HCT116 (cell line): ENCODE measurements at regions not wholly inside any gene's neighbourhood (a gene's known extent, or its start where the extent isn't known, plus 50 kb on each side); places are given as distances from the start of the nearest gene placed in this dataset.

Experiments used
- ATAC-seq: fragments of 200-7000 bp; cut with Tn5 transposase; 2 replicates; pipeline ENCODE4 v1.9.1; 2020; ENCODE audit warnings: mild to moderate bottlenecking, moderate library complexity
- BruUV-seq: library from RNA; stranded (reverse); fragments of 400-500 nt; replicated peaks from 2 replicates; lab custom pipeline; 2021; lab: Mats Ljungman, UMichigan
- CTCF ChIA-PET: fragments of 300-600 bp; sonication (Branson Sonifier 250); formaldehyde crosslinking; loops from one replicate; lab custom pipeline; 2021; ENCODE audit warnings: antibody characterized with exemption; lab: Charles Lee
- POLR2A ChIA-PET: fragments of 300-600, 350-600 bp; sonication (Branson Sonifier 250); formaldehyde crosslinking; loops from one replicate; lab custom pipeline; 2021; ENCODE audit warnings: antibody characterized with exemption; lab: Charles Lee
- RAD21 ChIA-PET, 2 experiments: fragments of 300-600 bp; sonication (Branson Sonifier 250); formaldehyde crosslinking; loops; one replicate each; lab custom pipeline; 2023; ENCODE audit warnings: low total read pairs in 2 of 2; ENCODE audit not compliant: uncharacterized antibody in 2 of 2, unreplicated experiment in 2 of 2, low non-redundant PET in 1 of 2; lab: Charles Lee
- DNase-seq: peaks from one replicate; pipeline ENCODE4 v3.0.0-alpha.2; 2010; ENCODE audit warnings: low read depth, low spot score
- H2AFZ ChIP-seq: fragments of 200-600 bp; shearing (Covaris generic), sonication (generic); 2 replicates; pipeline ENCODE4 v1.6.1; 2017; ENCODE audit warnings: low read depth, mixed run types, mixed read lengths, antibody characterized with exemption, low read length; ENCODE audit not compliant: poor library complexity, severe bottlenecking
- H3K27ac ChIP-seq: 2 replicates; pipeline ENCODE4 v1.5.1; 2012; ENCODE audit warnings: low read depth, low read length
- H3K27me3 ChIP-seq: fragments of 200-600 bp; sonication (generic); 2 replicates; pipeline ENCODE4 v1.6.1; 2016; ENCODE audit warnings: mixed run types, low read length, mixed read lengths; ENCODE audit not compliant: insufficient read depth
- H3K36me3 ChIP-seq, 2 experiments: fragments of 200-500 bp in 1 of 2; fragments of 200-600 bp in 1 of 2; sonication (Bioruptor generic) in 1 of 2; sonication (generic) in 1 of 2; 2 replicates each; pipeline versions ENCODE4 v1.5.1 to v1.6.1; 2014 to 2016; ENCODE audit warnings: low read length in 2 of 2, inconsistent platforms in 1 of 2, mixed read lengths in 1 of 2, mixed run types in 1 of 2; ENCODE audit not compliant: insufficient read depth in 2 of 2, control insufficient read depth in 1 of 2
- H3K4me1 ChIP-seq, 2 experiments: fragments of 200-600 bp in 1 of 2; sonication (generic) in 1 of 2; 2 replicates each; pipeline versions ENCODE4 v1.5.1 to v1.6.1; 2012 to 2017; ENCODE audit warnings: low read length in 2 of 2, inconsistent platforms in 1 of 2, mild to moderate bottlenecking in 1 of 2, mixed read lengths in 1 of 2, mixed run types in 1 of 2, moderate library complexity in 1 of 2; ENCODE audit not compliant: insufficient read depth in 2 of 2, control insufficient read depth in 1 of 2
- H3K4me2 ChIP-seq: fragments of 200-600 bp; sonication (generic); 2 replicates; pipeline ENCODE4 v1.6.1; 2017; ENCODE audit warnings: mixed run types, low read length, mixed read lengths
- H3K4me3 ChIP-seq, 2 experiments: fragments of 200-600 bp in 1 of 2; sonication (generic) in 1 of 2; replicated peaks in 1 of 2; 2 replicates each; pipeline ENCODE4 v1.5.1; 2011 to 2016; ENCODE audit warnings: low read length in 2 of 2, control low read depth in 1 of 2, low read depth in 1 of 2, mild to moderate bottlenecking in 1 of 2, mixed read lengths in 1 of 2, mixed run types in 1 of 2
- H3K79me2 ChIP-seq: fragments of 200-600 bp; sonication (generic); 2 replicates; pipeline ENCODE4 v1.6.1; 2017; ENCODE audit warnings: mild to moderate bottlenecking, mixed run types, low read length, moderate library complexity, mixed read lengths; ENCODE audit not compliant: insufficient read depth
- H3K9ac ChIP-seq: fragments of 200-600 bp; sonication (generic); 2 replicates; pipeline ENCODE4 v1.6.1; 2016; ENCODE audit warnings: low read length, mixed read lengths
- H3K9me2 ChIP-seq: fragments of 200-600 bp; sonication (generic), shearing (Covaris generic); 2 replicates; pipeline ENCODE4 v1.6.1; 2017; ENCODE audit warnings: mixed run types, mild to moderate bottlenecking, moderate library complexity; ENCODE audit not compliant: insufficient read depth
- H3K9me3 ChIP-seq, 2 experiments: fragments of 200-500 bp in 1 of 2; fragments of 200-600 bp in 1 of 2; sonication (Bioruptor generic) in 1 of 2; sonication (generic) in 1 of 2; 2 replicates each; pipeline ENCODE4 v1.6.1; 2014 to 2017; ENCODE audit warnings: low read length in 2 of 2, mixed read lengths in 2 of 2, inconsistent platforms in 1 of 2, low read depth in 1 of 2, mild to moderate bottlenecking in 1 of 2, mixed run types in 1 of 2, moderate library complexity in 1 of 2; ENCODE audit not compliant: control insufficient read depth in 1 of 2, insufficient read depth in 1 of 2
- H4K20me1 ChIP-seq: fragments of 200-600 bp; sonication (generic), shearing (Covaris generic); 2 replicates; pipeline ENCODE4 v1.6.1; 2017; ENCODE audit warnings: mixed run types, mild to moderate bottlenecking, moderate library complexity; ENCODE audit not compliant: insufficient read depth
- EGR1 ChIP-seq: IDR thresholded peaks from 2 replicates; pipeline ENCODE4 v1.6.1; 2012; ENCODE audit warnings: low read depth
- ELF1 ChIP-seq: IDR thresholded peaks from 2 replicates; pipeline ENCODE4 v1.6.1; 2012; ENCODE audit warnings: low read depth, borderline replicate concordance
- EZH2 ChIP-seq: fragments of 200-600 bp; sonication (generic); IDR thresholded peaks from 2 replicates; pipeline ENCODE4 v1.6.1; 2017; ENCODE audit warnings: antibody characterized with exemption, mixed run types
- MAX ChIP-seq: IDR thresholded peaks from 2 replicates; pipeline ENCODE4 v1.6.1; 2012
- POLR2AphosphoS5 ChIP-seq: IDR thresholded peaks from 2 replicates; pipeline ENCODE4 v1.6.1; 2011; ENCODE audit warnings: mild to moderate bottlenecking, low read depth, low read length, moderate library complexity
- SIN3A ChIP-seq: IDR thresholded peaks from 2 replicates; pipeline ENCODE4 v1.6.1; 2012; ENCODE audit warnings: low read depth
- SP1 ChIP-seq: IDR thresholded peaks from 2 replicates; pipeline ENCODE4 v1.6.1; 2012; ENCODE audit warnings: low read depth
- SRF ChIP-seq: IDR thresholded peaks from 2 replicates; pipeline ENCODE4 v1.6.1; 2012; ENCODE audit warnings: low read depth
- YY1 ChIP-seq: IDR thresholded peaks from 2 replicates; pipeline ENCODE4 v1.6.1; 2011; ENCODE audit warnings: low read length, low read depth, moderate library complexity, mild to moderate bottlenecking; ENCODE audit not compliant: insufficient replicate concordance; ENCODE audit errors: extremely low read depth
- ZBTB33 ChIP-seq: IDR thresholded peaks from 2 replicates; pipeline ENCODE4 v1.6.1; 2011; ENCODE audit warnings: mild to moderate bottlenecking, low read length, moderate library complexity; ENCODE audit not compliant: insufficient replicate concordance; ENCODE audit errors: extremely low read depth
- intact Hi-C: fragments of 100-400 bp; cut with micrococcal nuclease; formaldehyde crosslinking; loops from 2 replicates; pipeline ENCODE4 v1.10.0; 2022
- TF ChIP-seq, protein P1 (sequence below): IDR thresholded peaks from 2 replicates; pipeline ENCODE4 v1.6.1; 2012; ENCODE audit warnings: low read depth
- TF ChIP-seq, protein P2 (sequence below), 3 experiments: fragments of 200-600 bp in 1 of 3; sonication (generic) in 1 of 3; IDR thresholded peaks in 2 of 3; conservative IDR thresholded peaks in 1 of 3; 2 replicates each; pipeline ENCODE4 v1.5.1; 2012 to 2017; ENCODE audit warnings: low read depth in 2 of 3, low read length in 2 of 3, antibody characterized with exemption in 1 of 3, borderline replicate concordance in 1 of 3, control low read depth in 1 of 3, mild to moderate bottlenecking in 1 of 3, mixed read lengths in 1 of 3, mixed run types in 1 of 3, moderate library complexity in 1 of 3; ENCODE audit not compliant: insufficient read depth in 1 of 3

GRCh38 chr7:155943251-155943899 lies 131.1 kb upstream of the SHH start:
- no peaks in the 10 kb centered on the region for H4K20me1 ChIP-seq
- RAD21 ChIA-PET: no interaction called here
- no peak for DNase-seq
- no peak overlapping the region for H3K9ac ChIP-seq
- POLR2A ChIA-PET: no interaction called here
- no peaks in the 10 kb centered on the region for H3K9me3 ChIP-seq
- H3K36me3 ChIP-seq: no peaks in the 10 kb centered on the region
- no peak overlapping the region for H3K4me3 ChIP-seq
- H3K4me1 ChIP-seq: peaks cover 3 to 17% of the 10 kb centered on the region in 2 experiments; a peak in 2 of 4 replicates
- no peak overlapping the region for H2AFZ ChIP-seq
- no TSS peak for BruUV-seq
- H3K79me2 ChIP-seq: no peaks in the 10 kb centered on the region
- TF ChIP-seq YY1 (no peak), POLR2AphosphoS5 (no peak), ZBTB33 (no peak), SRF (no peak), SIN3A (no peak), ELF1 (no peak), EGR1 (no peak), MAX (no peak), SP1 (no peak), EZH2 (no peak)
- TF ChIP-seq, protein P1, sequence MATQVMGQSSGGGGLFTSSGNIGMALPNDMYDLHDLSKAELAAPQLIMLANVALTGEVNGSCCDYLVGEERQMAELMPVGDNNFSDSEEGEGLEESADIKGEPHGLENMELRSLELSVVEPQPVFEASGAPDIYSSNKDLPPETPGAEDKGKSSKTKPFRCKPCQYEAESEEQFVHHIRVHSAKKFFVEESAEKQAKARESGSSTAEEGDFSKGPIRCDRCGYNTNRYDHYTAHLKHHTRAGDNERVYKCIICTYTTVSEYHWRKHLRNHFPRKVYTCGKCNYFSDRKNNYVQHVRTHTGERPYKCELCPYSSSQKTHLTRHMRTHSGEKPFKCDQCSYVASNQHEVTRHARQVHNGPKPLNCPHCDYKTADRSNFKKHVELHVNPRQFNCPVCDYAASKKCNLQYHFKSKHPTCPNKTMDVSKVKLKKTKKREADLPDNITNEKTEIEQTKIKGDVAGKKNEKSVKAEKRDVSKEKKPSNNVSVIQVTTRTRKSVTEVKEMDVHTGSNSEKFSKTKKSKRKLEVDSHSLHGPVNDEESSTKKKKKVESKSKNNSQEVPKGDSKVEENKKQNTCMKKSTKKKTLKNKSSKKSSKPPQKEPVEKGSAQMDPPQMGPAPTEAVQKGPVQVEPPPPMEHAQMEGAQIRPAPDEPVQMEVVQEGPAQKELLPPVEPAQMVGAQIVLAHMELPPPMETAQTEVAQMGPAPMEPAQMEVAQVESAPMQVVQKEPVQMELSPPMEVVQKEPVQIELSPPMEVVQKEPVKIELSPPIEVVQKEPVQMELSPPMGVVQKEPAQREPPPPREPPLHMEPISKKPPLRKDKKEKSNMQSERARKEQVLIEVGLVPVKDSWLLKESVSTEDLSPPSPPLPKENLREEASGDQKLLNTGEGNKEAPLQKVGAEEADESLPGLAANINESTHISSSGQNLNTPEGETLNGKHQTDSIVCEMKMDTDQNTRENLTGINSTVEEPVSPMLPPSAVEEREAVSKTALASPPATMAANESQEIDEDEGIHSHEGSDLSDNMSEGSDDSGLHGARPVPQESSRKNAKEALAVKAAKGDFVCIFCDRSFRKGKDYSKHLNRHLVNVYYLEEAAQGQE: no peak
- TF ChIP-seq, protein P2, sequence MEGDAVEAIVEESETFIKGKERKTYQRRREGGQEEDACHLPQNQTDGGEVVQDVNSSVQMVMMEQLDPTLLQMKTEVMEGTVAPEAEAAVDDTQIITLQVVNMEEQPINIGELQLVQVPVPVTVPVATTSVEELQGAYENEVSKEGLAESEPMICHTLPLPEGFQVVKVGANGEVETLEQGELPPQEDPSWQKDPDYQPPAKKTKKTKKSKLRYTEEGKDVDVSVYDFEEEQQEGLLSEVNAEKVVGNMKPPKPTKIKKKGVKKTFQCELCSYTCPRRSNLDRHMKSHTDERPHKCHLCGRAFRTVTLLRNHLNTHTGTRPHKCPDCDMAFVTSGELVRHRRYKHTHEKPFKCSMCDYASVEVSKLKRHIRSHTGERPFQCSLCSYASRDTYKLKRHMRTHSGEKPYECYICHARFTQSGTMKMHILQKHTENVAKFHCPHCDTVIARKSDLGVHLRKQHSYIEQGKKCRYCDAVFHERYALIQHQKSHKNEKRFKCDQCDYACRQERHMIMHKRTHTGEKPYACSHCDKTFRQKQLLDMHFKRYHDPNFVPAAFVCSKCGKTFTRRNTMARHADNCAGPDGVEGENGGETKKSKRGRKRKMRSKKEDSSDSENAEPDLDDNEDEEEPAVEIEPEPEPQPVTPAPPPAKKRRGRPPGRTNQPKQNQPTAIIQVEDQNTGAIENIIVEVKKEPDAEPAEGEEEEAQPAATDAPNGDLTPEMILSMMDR (IDR thresholded peaks at IDR 0.05 in 2 of 3, conservative IDR thresholded peaks at IDR 0.05 in 1 of 3; ENCODE audit: borderline replicate concordance in 1 of 3, insufficient read depth in 1 of 3, low read depth in 2 of 3, low read length in 2 of 3): no peak
- TF ChIP-seq, all 23 proteins: peak for 0
- CTCF ChIA-PET: no interaction called here
- Histone ChIP-seq H3K27ac (no peak overlapping the region), H3K9me2 (no peaks in the 10 kb centered on the region), H3K4me2 (no peak overlapping the region), H3K27me3 (no peaks in the 10 kb centered on the region)
- no peak for ATAC-seq
- intact Hi-C loops: no loop called here
